CMK (cell line): ENCODE measurements at regions not wholly inside any gene's neighbourhood (a gene's known extent, or its start where the extent isn't known, plus 50 kb on each side); places are given as distances from the start of the nearest gene placed in this dataset.

ENCODE experiments used
- DNase-seq: peaks from one replicate; pipeline ENCODE4 v3.0.0-alpha.2; 2010; ENCODE audit warnings: low read depth

DNA sequence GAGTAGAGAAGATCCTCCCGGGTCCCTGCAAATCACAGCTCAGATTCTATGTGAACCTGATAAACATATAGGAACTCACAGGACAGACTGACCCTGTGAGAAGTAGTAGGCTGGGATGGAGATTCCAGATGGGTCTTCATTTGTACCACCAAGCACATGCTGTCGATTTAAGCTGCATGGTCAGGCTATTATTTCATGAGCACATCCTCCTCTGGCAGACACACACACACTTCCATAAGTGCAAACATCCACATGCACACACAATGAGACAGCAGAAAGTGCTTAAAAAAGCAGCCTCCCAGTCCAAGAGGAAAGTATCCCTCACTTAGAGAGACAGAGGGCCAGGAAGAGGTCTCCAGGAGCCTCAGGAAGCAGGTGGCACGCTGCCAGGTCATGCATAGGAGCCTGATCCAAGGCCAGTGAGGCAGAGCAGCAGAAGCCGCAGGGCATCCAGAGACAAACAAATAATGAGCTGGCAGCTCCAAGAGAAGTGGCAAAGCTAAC lies 131.8 kb downstream of the UNC5CL start:
- no peak for DNase-seq

DNA sequence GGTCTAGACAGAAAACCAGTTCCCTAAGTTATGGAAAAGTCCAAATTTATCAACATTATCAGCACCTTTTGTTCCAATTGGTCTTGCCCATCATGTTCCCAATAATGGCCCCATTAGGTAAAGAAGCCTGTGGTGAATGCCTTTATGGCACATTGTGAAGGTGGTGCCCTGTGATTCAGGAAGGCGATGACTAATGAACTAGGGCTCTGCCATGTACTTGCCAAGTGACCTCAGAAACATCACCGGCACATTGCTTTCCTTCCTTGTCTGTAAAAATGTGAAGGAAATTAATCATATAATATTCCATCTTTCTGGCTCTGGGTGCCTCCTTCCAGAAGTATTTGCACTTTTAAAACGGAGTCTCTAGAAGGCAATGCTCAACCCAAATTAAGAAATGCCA lies 132.3 kb downstream of the UNC5CL start:
- no peak for DNase-seq

DNA sequence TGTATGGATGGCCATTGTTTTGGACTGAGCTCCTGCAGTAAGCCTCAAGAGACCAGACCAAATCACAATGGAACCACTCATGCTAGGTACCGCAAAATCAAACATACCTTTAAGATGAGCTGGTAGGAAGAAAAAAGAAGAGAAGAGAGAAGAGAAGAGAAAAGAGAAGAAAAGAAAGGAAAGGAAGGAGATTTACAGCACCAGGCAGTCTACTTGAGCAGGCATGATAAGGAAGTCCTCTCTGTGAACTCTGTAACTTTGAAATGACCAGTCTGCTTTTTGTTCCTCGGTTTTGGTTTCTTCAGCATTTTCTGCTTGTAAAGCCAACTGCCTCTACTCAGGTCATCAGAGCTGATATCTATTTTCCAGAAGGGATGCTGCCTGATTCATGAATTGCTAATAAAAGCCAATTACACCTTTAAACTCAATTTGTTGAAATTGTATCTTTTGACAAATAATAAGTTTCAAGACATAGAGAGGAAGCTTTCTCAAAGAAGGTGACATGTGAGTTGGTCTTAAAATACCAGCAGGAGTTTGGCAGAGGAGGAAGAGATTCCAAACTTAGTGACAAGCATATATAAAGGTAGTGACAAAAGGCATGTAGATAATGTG lies 134.3 kb downstream of the UNC5CL start:
- no peak for DNase-seq

DNA sequence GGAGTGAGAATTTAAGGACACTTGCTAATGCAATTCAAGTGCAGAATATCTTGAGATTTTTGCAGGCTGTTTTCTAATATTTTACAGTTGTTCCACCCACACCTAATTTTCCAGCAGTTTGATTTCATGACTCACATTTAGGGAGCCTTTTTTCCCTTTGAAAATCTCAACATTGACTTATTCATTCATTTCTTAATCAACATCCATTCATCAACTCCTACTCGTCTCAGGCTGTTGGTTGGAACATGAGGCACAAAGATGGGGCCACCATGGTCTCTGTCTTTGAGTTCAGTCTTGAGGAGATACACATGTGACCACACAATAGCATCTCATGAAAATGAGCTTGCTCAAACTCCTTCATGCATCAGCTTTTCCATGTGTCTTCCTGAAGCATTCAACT lies 135.6 kb downstream of the UNC5CL start:
- no peak for DNase-seq

DNA sequence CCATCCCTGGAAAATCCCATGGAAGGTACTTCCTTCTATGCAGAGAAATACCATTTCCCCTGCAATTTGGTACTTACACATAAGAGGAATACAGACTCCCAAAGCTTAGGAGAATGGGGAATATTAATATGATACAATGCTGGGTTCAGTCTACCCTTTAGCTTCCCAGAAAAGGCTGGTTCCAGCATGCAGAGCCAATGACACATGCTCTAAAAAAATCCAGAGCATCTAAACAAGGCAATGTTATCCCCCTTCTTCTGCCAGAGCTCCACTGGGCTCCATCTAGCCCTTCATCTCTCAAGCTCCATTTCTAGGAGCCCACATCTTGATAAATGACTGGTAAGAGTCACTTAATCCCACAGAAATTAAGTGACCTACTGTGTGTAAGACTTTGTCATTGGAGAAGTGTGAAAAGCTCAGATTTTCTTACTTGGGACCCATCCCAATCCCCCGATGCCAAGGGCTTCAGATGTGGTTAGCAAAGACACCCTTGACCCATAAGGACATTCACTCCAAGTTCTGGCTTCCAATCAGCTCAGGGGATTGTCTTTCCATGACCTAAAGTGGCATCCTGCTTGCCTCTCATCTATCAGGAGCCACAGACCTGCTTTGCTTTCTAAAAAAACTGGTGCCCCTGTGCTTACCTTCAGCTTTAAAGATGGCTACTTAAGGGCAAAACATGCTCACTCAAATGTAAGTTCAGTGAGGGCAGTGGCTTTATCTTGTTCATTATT lies 137.5 kb downstream of the UNC5CL start:
- DNase-seq = no peak

DNA sequence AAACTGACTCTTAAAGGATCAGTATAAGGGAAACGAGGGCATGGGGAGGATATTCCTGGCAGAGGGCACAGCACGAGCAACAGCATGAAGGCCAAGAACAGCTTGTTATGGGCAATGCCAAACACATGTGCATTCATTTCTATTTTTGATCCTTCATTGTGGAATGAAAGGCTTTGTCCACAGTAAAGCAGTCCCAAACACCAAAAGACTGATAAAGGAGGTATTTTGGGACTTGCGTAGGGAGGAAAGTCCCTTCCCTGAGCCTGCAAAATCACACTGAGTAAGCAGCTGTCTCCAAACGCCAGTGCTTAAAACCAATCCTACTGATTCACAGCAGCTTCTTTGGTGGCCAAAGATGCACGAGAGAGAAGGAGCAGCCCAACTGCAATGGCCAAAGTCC lies 138.2 kb downstream of the UNC5CL start:
- DNase-seq = no peak

DNA sequence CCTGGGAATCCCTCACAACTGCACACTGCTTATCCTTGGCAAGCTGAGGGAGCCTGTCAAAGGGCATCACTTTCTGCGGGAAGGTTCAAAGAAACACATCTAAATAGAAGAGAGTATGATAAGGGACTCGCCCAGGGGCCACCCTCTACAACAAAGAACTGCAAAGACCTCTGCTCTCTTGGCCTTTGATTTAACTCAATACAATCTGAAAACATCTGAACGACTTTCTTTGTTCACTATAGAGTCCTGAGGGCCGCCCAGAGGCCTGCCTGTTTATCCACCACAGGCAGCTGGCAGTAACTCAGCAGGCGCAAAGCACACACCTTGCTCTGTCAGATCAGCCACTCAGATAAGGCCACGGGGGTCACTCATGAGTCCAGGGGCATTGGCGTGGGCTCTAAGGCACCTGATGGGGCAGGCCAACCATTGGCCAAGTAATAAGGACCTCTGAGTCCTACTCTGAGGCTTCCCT lies 139.3 kb downstream of the UNC5CL start:
- no peak for DNase-seq

DNA sequence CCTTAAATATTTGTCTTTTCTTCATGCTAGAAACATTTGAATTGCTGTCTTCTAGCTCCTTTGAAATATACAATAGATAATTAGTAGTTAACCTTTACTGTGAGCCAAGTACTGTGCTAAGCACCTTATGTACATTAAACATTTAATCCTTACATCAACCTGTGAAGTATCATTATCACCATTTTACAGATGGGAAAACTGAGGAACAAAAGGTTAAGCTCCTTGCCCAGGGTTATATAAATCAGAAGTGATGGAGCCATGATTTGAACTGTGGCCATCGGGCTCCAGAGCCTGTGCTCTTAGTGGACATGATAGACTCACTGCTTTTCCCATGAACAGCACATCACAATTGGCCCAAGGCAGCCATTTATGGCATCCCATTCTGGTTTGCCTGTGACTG lies 140.9 kb downstream of the UNC5CL start:
- no peak for DNase-seq

DNA sequence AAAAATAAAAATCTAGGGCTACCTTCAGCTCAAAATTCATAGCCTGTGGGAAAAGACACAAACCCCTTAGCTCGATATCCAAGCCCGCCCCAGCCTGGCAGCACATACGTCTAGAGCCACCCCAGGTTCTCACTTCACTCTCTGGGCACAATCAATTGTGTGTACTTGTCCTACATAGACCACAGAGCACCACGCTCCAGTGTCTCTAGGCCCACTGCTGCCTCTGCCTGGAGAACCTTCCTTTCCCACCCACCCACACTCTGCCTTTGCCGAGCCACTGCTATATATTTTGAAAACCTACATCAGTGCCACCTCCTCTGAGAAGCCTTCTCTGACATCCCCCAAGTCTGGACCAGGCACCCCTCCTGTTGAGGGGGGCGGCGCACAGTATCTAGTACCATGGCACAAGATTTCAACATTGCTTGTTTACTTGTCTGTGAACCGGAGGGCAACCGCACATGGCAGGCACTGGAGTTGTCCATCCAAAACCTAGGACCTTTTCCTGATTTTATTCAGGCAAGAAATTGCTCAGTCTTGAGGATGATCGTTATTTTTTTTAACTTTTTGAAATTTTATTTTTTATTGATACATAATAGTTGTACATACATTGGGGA lies 141.5 kb downstream of the UNC5CL start:
- no peak for DNase-seq

DNA sequence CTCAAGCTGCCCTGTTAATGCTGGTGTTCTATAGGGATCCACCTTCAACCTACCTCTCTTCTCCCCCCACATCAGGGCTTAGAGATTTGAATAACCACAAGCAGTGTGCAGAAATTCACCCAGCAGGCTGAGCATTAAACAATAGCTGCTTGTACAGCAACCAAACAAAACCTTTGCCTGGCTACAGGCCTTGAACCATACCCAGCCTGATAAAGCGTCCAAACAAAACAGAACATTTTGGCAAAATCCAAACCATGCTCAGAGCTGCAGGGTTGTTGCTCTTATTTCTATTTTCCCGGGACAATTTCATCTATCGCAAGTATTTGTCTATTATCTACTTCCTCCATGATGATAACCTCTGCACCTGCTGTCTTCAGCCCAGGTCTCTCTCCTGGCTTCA lies 142.3 kb downstream of the UNC5CL start:
- no peak for DNase-seq

DNA sequence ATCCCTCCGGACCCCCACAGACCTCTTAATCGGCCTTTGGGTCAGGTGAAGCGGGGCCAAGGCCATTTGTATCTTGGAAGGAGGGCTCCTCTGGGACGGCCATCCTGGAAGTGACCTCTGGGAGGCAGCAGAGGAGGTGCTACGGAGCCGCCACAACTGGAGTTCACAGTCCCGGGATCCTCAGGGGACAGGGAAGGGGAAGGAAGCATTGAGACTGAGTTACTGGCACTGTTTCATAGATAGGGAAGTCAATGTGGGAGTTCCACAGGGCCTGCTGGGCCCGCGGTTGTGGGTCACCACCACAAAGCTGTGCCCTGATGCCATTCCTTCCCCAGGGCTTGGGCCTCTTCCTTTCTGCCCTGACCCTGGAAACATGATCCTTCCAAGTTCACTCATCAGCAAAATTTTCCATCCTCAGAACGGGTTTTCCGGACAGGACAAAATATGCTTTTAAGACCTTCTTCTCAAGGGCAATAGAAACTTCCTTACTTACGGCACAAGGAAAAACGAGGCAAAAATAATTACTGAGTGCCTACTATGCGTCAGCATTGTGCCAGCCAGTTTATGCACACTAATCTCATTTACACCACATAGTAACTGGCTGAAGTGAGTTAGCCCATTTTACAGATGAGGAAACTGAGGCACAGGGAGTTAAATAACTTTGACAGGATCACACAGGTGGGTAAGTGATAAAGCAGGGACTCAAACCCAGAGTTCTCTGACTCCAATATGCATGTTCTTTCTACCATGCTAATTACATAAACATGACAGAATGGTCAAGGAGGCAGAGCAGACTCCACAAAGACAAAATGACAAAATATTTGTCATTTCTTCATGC lies 143.8 kb downstream of the UNC5CL start:
- peak; percentile 62 for DNase-seq

DNA sequence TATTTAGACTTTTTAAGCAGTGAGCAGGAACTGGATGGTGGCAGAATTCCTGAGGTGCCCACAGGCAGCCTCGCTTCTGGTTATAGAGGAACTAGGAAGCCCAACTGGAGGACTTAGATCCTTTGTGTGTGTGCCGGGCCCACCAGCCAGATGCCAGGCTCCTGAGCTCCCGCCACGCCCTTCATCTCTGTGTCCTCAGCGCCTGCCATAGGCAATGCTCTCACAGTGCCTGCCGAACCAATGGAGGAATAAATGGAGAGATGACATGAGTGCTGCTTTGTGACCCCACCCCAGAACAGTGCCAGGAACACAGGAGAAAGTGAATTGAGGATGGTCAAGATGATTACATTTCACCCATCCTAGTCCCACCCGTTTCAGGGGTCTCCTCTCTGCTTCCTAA lies 146.0 kb downstream of the UNC5CL start:
- no peak for DNase-seq

DNA sequence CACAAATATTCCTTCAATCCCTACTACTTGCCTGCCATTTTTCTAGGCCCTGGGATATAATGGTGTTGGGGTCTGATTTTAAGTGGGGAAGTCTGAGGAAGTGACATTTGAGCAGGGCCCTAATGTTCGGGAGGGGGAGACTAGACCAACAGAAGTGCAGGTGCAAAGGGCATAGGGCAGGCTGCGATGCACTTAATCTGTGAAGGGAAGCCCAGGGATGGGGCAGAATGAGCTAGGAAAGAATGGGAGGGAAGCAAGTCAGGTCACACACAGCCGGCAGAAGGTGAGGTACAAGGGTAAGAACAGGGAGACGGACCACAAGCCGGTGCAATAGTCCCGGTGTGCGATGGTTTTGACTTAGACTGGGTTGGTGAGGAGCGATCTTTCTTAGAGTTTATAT lies 146.8 kb downstream of the UNC5CL start:
- no peak for DNase-seq

DNA sequence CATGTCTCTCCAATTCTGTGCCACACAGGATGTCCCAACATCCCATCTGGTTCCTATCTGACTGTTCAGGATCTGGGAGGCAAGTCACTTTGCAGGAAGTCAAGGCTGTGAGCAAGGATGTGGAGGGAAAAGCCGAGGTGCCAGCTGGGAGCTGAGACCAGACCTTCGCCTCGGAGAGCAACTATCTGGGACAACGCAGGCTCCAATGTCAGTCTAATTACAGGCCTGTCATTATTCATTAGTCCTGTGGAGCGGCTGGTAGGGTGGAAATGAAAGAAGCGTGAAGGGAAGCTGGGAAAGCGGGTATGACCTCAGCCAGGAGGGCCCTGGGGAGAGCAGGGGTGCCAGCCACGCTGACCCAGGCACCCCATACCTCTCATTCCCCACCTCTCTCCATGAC lies 147.3 kb downstream of the UNC5CL start:
- no peak for DNase-seq

DNA sequence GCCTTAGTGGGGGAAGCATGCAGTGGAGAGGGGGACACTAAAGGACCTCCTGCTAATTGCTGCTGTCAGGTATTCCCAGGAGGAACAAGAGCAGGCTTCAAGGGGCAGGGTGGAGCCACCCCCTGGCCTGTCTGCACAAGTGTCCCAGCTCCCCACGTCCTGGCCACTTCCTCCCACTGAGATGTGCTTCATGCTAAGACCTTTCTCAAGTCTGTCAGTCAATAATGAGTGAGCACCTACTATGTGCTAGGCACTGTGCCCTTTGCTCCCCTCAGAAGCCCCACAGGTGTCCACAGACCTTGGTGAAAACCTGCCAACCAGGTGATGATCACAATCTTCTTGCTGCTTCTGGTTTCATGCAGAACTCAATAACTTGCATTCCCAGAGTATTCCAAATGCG lies 147.9 kb downstream of the UNC5CL start:
- DNase-seq = no peak

DNA sequence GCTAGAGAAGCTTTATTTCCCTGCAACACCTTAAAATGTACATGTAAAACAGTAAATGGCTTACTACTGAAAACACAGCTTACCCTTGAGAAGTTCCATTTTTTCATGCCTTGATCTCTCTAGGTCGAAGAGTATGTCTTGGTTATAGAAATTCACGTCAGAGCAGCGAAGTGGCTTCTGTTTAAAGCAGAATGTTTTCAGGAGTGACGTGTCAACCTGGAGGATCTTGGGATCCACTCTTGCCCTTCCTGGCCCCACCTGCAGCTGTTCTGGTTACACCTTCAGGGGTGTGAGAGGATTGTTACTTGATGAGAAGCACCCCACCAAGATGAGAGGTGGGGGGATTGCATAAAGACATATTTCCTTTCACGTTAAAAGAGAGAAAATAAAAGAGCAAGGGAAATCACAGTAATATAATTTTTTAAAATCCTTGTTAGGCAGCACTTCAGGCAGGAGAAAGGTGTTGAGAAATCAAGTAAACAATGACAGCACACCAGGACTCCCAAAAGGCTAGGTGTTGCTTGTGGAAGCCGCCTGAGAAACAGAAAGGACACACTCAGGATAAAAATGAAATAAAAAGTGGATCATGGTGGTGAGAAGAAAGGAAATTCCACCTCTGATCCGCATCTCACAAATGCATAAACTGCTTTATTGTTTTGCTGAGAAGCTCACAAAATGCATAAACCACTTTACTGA lies 149.7 kb downstream of the UNC5CL start:
- DNase-seq = no peak

DNA sequence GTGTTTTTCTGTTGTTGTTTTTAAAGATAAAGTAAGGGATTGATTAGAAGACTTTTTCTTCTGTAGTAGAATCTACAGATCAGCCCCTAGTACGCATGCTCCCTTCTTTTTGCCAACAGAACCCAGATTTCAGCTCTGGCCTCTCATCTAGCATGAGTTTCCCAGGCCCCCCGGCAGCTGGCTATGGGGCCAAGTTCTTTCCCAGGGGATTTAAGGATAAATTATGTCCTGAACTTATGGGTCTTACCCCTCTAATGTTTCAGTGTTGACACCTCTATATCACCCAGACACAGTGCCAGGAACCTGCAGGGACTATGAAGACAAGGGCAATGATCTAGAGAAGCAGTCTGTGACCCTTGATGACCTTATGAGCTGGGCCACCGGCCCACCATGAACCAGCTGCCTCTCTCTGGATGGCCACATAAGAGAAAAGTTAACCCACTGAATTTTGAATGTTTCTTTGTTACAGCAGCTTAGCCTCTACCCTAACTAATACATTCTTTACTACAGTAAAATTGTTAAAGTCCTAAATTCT lies 150.5 kb downstream of the UNC5CL start:
- DNase-seq = no peak

DNA sequence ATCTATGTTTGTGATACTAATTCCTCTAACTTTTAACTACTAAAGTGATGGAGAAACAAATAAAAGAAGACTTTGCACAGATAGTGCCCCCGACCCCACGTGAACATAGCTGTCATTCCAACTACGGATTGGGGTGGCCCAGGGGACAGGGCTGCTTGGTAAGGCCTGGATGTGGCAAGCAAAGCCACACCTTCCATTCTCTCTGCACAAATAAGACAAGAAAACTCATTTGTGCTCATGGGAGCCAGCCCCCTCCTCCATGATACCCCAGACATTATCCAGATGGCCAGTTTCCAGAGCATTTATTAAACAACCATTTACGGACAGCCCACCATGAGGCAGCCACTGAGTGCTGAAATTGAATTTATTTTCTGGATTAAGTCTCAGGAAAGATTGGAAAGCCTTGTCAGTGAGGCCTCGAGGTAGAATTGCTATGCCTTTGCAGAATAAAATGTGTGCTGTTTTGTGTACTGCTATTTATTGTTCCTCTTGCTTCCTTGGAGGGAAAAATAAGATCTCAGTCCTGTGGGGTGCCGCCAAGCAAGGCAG lies 151.2 kb downstream of the UNC5CL start:
- no peak for DNase-seq

DNA sequence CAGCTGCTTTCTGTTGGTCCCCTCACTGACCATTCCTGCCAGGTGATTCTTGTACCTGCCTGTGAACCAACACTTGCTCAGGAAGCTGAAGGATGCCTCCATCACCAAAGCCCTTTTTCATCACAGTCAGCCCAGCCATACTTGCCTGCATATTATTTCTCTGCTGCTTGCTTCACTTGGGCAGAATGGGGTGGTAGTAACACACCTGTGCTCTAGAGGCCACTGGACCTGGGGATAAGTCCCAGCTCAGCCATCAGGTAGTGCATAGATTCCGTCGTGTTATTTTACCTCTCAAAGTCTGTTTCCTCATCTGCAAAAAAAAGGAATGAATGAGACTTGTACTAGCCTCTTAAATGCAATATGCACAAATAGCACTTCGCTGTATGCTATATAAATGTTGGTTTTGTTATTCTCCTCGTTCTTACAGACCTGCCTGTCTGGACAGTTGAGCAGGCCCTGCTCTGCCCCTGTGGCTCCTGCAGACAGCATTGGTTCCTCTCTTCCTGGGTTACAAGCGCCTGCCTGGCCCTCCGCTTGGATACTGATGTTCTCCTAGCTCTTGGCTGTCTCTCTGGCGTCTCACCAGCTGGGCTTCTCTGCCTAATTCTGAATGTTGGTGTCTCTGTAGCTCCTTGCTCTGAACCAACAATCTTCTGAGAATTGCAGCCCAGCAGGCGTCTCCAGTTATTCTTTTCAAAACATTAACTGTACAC lies 151.8 kb downstream of the UNC5CL start:
- no peak for DNase-seq

DNA sequence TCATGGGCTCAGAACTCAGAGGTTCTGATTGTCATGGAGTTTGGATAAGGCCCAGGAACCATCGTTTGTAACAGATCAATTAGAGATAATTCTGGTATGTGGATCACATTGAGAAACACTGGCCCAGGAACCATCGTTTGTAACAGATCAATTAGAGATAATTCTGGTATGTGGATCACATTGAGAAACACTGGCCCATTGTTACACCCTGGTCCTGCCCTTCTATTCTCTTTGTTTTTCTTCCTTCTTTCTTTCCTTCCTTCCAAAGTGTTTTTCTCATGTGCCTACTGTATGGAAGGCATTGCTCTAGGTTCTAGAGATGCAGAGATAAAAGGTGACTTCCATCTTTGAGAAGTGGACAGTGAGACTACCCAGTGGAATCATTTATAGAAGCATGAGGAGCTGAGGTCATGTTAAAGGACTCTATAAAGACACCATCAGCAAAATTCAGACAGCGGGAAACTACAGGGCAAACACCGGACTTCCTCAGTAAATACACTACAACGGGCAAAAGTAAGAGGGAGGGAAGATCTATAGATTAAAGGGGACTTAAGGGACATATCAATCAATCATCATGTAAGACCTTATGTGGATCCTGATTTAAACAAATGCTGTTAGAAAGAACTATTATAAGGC lies 153.8 kb downstream of the UNC5CL start:
- no peak for DNase-seq
